ENCODE measurements at regions not wholly inside any gene's neighbourhood (a gene's known extent, or its start where the extent isn't known, plus 50 kb on each side); places are given as distances from the start of the nearest gene placed in this dataset.
"Not testable (repeated sequence)": the region's sequence is repeated elsewhere in the genome, so short reads cannot be mapped to it uniquely, and the experiment has no call there.

DNA sequence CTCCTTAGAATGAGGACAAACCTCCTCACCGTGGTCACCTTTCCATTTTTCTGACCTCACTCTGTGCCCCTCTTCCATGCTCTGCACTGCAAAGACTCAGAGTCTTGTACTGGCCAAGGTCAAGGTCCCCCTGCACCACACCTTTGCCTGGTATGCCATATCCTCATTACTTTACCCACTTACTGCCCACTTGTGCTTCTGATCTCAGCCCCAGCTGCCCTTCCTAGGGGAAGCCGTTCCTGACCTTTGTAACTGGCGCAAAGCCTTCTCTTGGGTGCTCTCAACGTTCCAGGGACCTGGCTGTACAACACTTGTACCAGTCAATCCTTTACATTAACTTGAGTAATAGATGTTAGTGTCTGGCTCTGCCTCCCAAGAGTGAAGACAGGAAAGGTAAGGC, 256.0 kb downstream of the SV2B start:
- no peak for DNase-seq (ENCODE audit: low spot score)

- DNase-seq (ENCODE audit: low spot score) = no peak
These were observed 257.0 kb downstream of the SV2B start for GRCh38 chr15:91357011-91357410.

DNA sequence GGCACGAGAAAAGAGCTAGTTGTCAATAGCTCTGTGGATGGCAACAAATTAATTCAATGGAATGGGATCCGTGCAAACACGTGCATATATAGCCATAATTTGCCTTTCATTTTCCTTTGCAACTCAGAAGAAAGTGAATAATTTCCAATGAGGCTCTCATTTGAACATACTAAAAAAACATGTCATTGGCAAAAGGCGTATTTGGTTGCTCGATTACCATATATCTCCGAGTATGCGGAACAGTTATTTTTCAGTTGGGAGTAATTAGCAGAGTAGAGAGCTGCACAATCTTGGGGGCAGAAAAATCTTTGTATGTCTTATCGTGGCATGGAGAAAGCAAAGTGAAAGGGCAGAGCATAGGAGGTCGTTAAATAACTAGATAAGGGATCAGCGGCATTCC, 257.4 kb downstream of the SV2B start:
- no peak for DNase-seq (ENCODE audit: low spot score)

- DNase-seq (ENCODE audit: low spot score) = no peak
These were observed 258.3 kb downstream of the SV2B start for GRCh38 chr15:91358405-91358804.

DNA sequence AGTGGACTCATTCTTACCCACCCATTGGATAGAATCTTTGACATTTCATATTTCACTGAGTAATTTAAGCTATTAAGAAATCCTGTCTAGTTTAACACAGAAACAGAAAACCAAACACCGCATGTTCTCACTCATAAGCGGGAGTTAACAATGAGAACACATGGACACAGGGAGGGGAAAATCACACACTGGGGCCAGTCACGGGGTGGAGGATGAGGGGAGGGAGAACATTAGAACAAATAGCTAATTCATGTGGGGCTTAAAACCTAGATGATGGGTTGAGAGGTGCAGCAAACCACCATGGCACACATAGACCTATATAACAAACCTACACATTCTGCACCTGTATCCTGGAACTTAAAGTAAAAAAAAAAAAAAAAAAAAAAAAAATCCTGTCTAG, 261.6 kb downstream of the SV2B start:
- not testable (repeated sequence) for DNase-seq (ENCODE audit: low spot score)

- no peak for DNase-seq (ENCODE audit: low spot score)
These were observed 266.1 kb downstream of the SV2B start for GRCh38 chr15:91366111-91366510.

DNA sequence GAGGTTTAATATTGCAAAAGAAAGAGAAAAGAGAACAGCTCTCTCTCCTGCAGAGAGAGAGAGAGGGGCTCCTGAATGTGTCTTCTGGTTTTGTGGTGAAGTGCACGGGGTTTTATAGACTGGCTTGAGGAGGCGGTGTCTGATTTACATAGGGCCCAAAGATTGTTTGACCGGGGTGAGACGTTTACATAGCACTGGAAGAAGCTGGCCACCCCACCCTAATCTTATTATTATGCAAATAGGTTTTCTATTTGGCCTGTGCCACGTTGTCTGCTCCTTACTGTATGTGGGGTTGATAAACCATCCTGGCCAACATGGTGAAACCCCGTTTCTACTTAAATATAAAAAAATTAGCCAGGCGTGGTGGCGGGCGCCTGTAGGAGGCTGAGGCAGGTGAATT, 268.6 kb downstream of the SV2B start:
- no peak for DNase-seq (ENCODE audit: low spot score)

- DNase-seq (ENCODE audit: low spot score) = no peak
These were observed 269.8 kb downstream of the SV2B start for GRCh38 chr15:91369823-91370222.

DNA sequence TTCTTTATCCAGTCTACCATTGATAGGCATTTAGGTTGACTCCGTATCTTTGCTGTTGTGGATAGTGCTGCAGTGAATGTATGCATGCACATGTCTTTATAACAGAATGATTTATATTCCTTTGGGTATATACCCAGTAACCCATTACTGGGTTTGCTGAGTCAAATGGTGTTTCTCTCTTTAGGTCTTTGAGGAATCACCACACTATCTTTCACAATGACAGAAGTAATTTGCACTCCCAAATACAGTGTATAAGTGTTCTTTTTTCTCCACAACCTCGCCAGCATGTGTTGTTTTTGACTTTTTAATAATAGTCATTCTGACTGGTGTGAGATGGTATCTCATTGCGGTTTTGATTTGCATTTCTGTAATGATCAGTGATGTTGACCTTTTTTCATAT, 271.3 kb downstream of the SV2B start:
- not testable (repeated sequence) for DNase-seq (ENCODE audit: low spot score)

DNA sequence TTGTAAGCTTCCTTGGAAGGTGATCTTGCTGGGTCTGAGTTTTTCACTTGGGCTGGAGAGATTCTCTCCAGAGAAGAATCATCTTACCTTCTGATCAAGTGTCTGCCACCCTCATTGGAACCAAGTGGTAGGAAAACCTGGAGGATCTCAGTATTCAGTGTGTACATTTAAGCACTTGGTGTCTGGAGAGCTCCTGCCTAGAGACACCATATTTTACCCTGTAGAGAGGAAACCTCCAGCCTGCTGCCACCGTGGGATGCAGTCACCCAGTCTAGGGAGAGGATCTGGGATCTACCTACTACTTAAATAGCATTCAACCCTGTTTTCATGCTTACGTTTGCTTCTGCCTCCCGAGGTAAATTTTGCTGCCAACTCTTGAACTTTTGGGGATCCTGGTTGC, 274.3 kb downstream of the SV2B start:
- no peak for DNase-seq (ENCODE audit: low spot score)

GRCh38 chr15:91376038-91376437, 276.0 kb downstream of the SV2B start:
- no peak for DNase-seq (ENCODE audit: low spot score)

GRCh38 chr15:91380114-91380513, 280.1 kb downstream of the SV2B start:
- DNase-seq (ENCODE audit: low spot score) = no peak

DNA sequence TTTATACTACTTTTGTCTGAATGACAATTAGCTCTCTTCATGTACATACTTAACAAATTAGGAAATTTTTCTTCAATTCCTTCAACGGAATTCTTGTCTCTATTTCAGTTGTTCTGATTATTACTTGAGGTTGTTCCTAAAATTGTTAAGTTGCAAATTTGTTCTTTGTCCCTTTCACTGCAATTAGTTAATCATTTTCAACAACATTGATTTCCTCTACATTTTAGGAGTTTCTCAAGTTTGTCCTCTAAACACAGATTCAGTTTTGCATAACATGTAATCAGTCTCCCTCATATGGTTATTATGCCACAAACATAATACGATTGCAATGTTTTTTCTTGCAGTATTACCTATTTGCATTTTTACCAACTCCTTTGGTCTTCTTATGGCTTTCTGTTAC, 283.5 kb downstream of the SV2B start:
- no peak for DNase-seq (ENCODE audit: low spot score)

DNA sequence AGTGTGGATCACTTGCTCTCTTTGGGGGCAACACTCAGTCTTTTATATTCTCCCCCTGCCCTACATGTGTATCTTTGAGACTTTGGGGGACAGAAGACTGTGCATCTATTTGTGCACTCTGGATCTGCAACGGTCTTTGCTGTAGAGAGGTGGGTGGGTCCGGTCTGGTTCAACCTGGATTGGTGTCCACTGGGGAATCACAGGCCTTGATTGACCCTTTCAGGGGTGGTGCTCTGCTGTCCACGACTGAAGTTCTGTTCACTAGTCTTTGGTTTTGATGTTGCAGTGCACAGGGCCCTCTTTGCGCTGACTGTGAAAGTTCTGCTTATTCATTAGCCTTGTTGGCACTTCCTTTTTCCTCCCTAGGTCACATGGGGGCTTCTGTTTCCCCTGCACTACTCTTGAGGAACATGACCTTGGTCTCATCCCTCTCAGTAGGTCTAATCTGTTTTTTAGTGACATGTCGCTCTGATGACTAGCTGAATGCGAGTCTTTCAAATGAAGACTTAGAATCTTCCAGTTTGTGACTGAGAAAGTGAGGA, 284.2 kb downstream of the SV2B start:
- no peak for DNase-seq (ENCODE audit: low spot score)

DNA sequence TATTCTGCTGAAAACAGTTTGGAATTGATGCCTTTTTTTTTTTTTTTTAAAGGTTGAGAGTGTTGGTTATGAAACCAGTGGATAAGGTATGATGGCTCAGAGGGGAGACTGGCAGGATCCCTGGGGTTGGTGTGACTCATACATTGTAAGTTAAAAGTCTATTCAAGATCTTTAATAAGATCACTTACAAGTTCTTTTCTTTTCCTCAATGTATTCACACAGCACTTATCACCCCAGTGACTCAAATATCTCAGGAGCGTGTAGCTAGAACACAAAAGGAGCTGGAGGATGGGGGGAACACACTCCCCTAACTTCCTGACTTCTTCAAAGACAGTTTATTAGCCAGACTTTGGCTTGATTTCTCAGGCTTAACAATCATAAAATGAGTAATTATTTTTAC, 285.3 kb downstream of the SV2B start:
- no peak for DNase-seq (ENCODE audit: low spot score)

DNA sequence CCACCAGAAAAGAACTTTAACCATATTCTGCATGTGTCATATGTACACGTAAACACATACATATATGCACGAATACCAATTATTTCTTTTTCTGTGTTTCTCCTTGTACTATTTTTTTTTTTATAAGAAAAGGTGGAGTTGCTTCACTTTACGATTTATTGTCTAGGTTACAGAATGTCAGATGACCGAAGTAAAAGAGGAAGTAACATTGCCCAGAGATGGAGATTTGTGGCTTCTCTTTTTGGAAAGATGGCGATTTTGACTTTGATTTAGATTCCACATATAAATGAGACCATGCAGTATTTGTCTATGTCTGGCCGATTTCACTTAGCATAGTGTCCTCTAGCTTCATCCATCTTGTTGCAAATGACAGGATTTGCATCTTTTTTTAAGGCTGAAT, 293.1 kb downstream of the SV2B start:
- no peak for DNase-seq (ENCODE audit: low spot score)

GRCh38 chr15:91400481-91400880, 300.4 kb downstream of the SV2B start:
- no peak for DNase-seq (ENCODE audit: low spot score)

DNA sequence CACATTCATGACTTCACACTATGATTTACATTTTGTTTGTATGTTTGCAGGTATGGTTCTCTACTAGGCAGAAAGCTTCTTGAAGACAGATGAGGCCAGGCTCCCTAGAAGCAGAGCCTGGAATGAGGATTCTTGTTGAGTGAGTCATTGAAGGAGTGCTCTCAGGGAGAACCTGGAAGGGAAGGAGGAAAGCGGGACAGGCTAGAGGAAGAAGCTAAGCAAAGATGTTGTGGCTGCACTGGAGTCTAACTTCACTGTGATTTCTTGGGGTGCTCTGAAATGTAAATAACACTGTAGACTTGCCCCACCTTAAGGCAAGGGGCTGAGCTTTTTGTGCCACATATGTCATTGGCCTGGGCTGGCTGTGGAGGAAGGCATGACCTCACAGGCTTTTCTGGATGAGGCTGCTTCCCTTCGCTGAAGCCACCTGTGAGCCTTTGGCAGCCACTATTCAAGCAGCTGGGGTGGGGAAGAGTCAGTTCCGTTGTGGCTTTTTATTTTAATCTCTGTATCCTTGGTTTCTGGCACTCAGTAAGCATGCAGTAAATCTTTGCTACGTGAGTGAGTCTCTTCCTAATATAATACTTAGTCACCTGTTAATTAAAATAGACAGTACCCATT, 307.3 kb downstream of the SV2B start:
- DNase-seq (ENCODE audit: low spot score) = no peak

DNA sequence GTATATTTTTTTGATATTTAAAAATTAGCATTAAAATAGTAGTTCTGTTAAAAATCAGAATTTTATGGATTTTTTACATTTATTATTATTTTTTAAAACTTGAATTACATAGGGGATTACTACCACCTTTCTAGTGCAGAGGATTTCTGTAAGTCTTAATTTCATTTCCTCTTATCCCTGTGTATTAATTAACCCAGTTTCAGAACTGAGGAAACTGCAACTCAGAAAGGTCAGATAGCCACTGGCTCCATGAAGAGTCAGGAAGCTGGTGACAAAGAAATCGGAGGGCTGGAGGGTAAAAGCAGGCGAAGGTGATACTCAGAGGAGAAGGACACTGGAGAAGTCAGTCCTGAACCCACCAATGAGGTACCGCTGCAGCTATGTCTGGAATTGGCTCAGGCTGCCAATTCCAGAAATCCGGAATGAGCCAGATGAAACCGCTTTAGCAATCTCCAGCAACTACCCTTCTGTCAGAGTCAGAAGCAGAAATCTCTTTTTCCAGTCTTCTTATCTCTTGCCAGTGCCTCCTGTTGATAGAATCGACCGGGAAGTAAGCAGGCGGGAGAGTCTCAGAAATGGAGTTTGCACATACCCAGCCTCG, 308.5 kb downstream of the SV2B start:
- no peak for DNase-seq (ENCODE audit: low spot score)

DNA sequence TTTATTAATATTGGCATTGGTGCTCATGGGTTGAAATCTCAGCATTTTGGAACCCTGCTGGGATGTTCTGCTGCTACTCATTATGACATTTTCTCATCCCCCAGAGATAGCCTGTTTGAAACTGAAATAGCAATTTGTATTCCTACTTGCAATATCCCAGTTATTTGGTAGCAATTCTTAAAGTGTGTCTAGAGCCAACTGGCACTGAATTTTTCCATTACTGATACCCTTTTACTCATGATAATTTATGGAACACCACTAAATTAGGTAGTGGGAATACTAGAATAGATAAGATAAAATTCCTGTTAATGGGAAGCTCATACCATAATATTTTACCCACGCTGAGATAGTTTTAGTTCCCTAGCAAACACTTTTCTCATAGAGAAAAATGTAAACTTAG, 309.3 kb downstream of the SV2B start:
- no peak for DNase-seq (ENCODE audit: low spot score)

- DNase-seq (ENCODE audit: low spot score) = no peak
These were observed 311.5 kb downstream of the SV2B start for GRCh38 chr15:91411586-91411985.

- DNase-seq (ENCODE audit: low spot score) = no peak
These were observed 312.3 kb downstream of the SV2B start for GRCh38 chr15:91412138-91412928.

DNA sequence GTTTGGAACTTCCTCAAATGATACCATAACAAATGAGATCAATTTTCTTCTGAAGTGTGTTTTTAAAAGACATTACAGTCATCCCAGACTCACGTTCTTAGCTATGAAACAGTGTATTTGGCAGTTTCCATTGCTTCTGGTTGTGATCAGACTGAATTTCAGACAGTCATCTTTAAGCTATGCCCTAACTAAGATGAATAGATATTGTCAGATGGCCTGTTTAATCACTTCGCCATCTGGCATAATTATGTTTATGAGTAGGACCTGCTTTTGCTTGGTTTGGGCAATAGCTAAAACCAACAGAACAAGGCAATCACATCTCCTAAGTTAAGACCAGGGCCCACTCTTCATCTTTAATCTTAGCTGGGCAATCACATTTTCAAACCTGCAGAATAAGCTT, 313.1 kb downstream of the SV2B start:
- DNase-seq (ENCODE audit: low spot score) = no peak

All from germinal center (tissue), 1 donor.